Breast epithelium (tissue), 3 donors: ENCODE measurements at regions not wholly inside any gene's neighbourhood (a gene's known extent, or its start where the extent isn't known, plus 50 kb on each side); places are given as distances from the start of the nearest gene placed in this dataset.

Experiments used
- POLR2A ChIP-seq: fragments of 450-650 bp; IDR thresholded peaks from one replicate; pipeline ENCODE4 v1.6.1; 2016; ENCODE audit warnings: antibody characterized with exemption, mild to moderate bottlenecking, moderate library complexity
- POLR2AphosphoS5 ChIP-seq, 3 donors: sonication (generic); formaldehyde crosslinking; IDR thresholded peaks; one replicate each; pipeline ENCODE4 v1.6.1; 2017; ENCODE audit warnings: antibody characterized with exemption in 3 of 3
- TF ChIP-seq, protein P1 (sequence below), 3 donors: fragments of 450-650 bp; IDR thresholded peaks; one replicate each; pipeline ENCODE4 v1.5.1; 2016 to 2017; ENCODE audit warnings: antibody characterized with exemption in 3 of 3, mild to moderate bottlenecking in 3 of 3, moderate library complexity in 3 of 3

DNA sequence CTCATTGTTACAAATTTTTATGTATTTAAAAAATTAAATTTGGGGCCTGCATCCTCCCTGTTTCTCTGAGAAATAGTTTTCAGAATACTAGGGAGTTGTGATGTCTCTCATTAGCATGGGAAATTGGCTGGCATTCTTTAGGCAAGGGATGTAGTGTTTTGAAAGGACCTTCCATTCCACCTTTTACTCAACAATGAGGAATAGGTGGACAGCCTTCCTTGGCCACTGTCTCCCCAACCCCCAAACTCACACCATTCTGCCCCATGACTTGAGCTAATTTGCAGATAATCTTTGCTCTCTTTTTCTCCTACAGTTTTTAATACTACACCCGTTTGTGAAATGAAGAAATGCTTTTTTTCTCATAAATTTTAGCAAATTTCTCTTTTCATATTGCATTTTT is 244.6 kb upstream of the SPRY2 start:
- TF ChIP-seq, protein P1, sequence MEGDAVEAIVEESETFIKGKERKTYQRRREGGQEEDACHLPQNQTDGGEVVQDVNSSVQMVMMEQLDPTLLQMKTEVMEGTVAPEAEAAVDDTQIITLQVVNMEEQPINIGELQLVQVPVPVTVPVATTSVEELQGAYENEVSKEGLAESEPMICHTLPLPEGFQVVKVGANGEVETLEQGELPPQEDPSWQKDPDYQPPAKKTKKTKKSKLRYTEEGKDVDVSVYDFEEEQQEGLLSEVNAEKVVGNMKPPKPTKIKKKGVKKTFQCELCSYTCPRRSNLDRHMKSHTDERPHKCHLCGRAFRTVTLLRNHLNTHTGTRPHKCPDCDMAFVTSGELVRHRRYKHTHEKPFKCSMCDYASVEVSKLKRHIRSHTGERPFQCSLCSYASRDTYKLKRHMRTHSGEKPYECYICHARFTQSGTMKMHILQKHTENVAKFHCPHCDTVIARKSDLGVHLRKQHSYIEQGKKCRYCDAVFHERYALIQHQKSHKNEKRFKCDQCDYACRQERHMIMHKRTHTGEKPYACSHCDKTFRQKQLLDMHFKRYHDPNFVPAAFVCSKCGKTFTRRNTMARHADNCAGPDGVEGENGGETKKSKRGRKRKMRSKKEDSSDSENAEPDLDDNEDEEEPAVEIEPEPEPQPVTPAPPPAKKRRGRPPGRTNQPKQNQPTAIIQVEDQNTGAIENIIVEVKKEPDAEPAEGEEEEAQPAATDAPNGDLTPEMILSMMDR (IDR thresholded peaks at IDR 0.05) = no peak
- no peak for TF ChIP-seq POLR2A
- TF ChIP-seq POLR2AphosphoS5 (IDR thresholded peaks at IDR 0.05) = no peak
